ENCODE measurements at regions not wholly inside any gene's neighbourhood (a gene's known extent, or its start where the extent isn't known, plus 50 kb on each side); places are given as distances from the start of the nearest gene placed in this dataset.
A peak's percentile ranks its signal among the peaks of the same experiment; 100 is the strongest.

GRCh38 chr4:30825008-30825770 lies 105.0 kb downstream of the PCDH7 start:
- DNase-seq (ENCODE audit: low read depth, low spot score) (no peak), ATAC-seq (peak; percentile 35)
- Histone ChIP-seq H3K9me2 (ENCODE audit: insufficient read depth) (no peaks in the 10 kb centered on the region), H3K4me2 (ENCODE audit: low read length) (peak overlapping the region; percentile 76), H3K4me3 (replicated peaks in 1 of 2; ENCODE audit: low read depth in 1 of 2, low read length in 2 of 2) (no peak overlapping the region), H3K9me3 (ENCODE audit: control insufficient read depth in 1 of 2, insufficient read depth in 1 of 2, low read depth in 1 of 2, low read length in 2 of 2) (no peaks in the 10 kb centered on the region), H3K27me3 (ENCODE audit: insufficient read depth, low read length) (no peaks in the 10 kb centered on the region), H3K4me1 (ENCODE audit: control insufficient read depth in 1 of 2, insufficient read depth in 2 of 2, low read length in 2 of 2) (peaks cover 86 to 99% of the 10 kb centered on the region in 2 experiments), H3K27ac (ENCODE audit: low read depth, low read length) (peak overlapping the region; percentile 100), H2AFZ (ENCODE audit: low read depth, low read length, poor library complexity, severe bottlenecking) (no peak overlapping the region), H3K36me3 (ENCODE audit: control insufficient read depth in 1 of 2, insufficient read depth in 2 of 2, low read length in 2 of 2) (no peaks in the 10 kb centered on the region; a peak in 1 of 4 replicates), H3K79me2 (ENCODE audit: insufficient read depth, low read length) (peaks cover 84% of the 10 kb centered on the region), H3K9ac (ENCODE audit: low read length) (peak overlapping the region; percentile 71), H4K20me1 (ENCODE audit: insufficient read depth) (no peaks in the 10 kb centered on the region)
- POLR2A ChIA-PET, result interaction anchor here (0.9 to 3.7 kb wide), 4 partner anchors 10 to 55 kb away, joined by 3 to 17 read pairs (median 5); no protein-coding TSS in a partner anchor
- CTCF ChIA-PET, result no interaction called here
- intact Hi-C loops (cut with micrococcal nuclease), result no loop called here
- TF ChIP-seq JUND (IDR thresholded peaks at IDR 0.05) (peak; percentile 71), SRF (IDR thresholded peaks at IDR 0.05; ENCODE audit: low read depth) (no peak), ELF1 (IDR thresholded peaks at IDR 0.05; ENCODE audit: borderline replicate concordance, low read depth) (no peak), CBX3 (IDR thresholded peaks at IDR 0.05; ENCODE audit: low read depth) (peak; percentile 57; the same call in 1 of the 2 replicates), TCF7L2 (IDR thresholded peaks at IDR 0.05; ENCODE audit: borderline replicate concordance, extremely low read depth, insufficient read depth, insufficient read length) (no peak), CTCF (IDR thresholded peaks at IDR 0.05 in 2 of 3, conservative IDR thresholded peaks at IDR 0.05 in 1 of 3; ENCODE audit: borderline replicate concordance in 1 of 3, insufficient read depth in 1 of 3, low read depth in 2 of 3, low read length in 2 of 3) (no peak), ZNF274 (IDR thresholded peaks at IDR 0.05; ENCODE audit: low read depth, low read length) (no peak), ZBTB33 (IDR thresholded peaks at IDR 0.05; ENCODE audit: extremely low read depth, insufficient replicate concordance, low read length) (no peak), SP1 (IDR thresholded peaks at IDR 0.05; ENCODE audit: low read depth) (peak; percentile 70), CEBPB (IDR thresholded peaks at IDR 0.05; ENCODE audit: low read depth) (no peak), POLR2AphosphoS5 (IDR thresholded peaks at IDR 0.05; ENCODE audit: low read depth, low read length) (no peak), ATF3 (IDR thresholded peaks at IDR 0.05) (no peak), FOSL1 (IDR thresholded peaks at IDR 0.05; ENCODE audit: low read depth) (peak; percentile 77), REST (IDR thresholded peaks at IDR 0.05; ENCODE audit: low read depth) (no peak), ZFX (IDR thresholded peaks at IDR 0.05) (no peak), YY1 (IDR thresholded peaks at IDR 0.05; ENCODE audit: extremely low read depth, insufficient replicate concordance, low read depth, low read length) (no peak), SIN3A (IDR thresholded peaks at IDR 0.05; ENCODE audit: low read depth) (peak; percentile 63), MAX (IDR thresholded peaks at IDR 0.05) (no peak; the same call in 1 of the 2 replicates)
- RAD21 ChIA-PET (ENCODE audit: low non-redundant PET in 1 of 2, low total read pairs in 2 of 2, uncharacterized antibody in 2 of 2, unreplicated experiment in 2 of 2), result no interaction called here
- BruUV-seq (replicated peaks), result no TSS peak

All from HCT116 (cell line).